ENCODE measurements at regions not wholly inside any gene's neighbourhood (a gene's known extent, or its start where the extent isn't known, plus 50 kb on each side); places are given as distances from the start of the nearest gene placed in this dataset.

- H3K9me3 ChIP-seq = no peaks in the 10 kb centered on the region
- no peak for DNase-seq
- TF ChIP-seq CTCF (IDR thresholded peaks at IDR 0.05; ENCODE audit: low read depth, low read length) = no peak
- no peak overlapping the region for H3K4me3 ChIP-seq (ENCODE audit: low read depth, low read length)
- H3K4me1 ChIP-seq = no peaks in the 10 kb centered on the region
- H3K27me3 ChIP-seq = no peaks in the 10 kb centered on the region
- no peaks in the 10 kb centered on the region for H3K36me3 ChIP-seq
Observed at GRCh38 chr1:58266242-58266641, 280.3 kb downstream of the OMA1 start.

- Histone ChIP-seq H3K27me3 (no peaks in the 10 kb centered on the region), H3K4me3 (ENCODE audit: low read depth, low read length) (no peak overlapping the region), H3K9me3 (no peaks in the 10 kb centered on the region), H3K4me1 (no peaks in the 10 kb centered on the region), H3K36me3 (no peaks in the 10 kb centered on the region)
- no peak for DNase-seq
- no peak for TF ChIP-seq CTCF (IDR thresholded peaks at IDR 0.05; ENCODE audit: low read depth, low read length)
Observed at GRCh38 chr1:58264462-58264861, 282.1 kb downstream of the OMA1 start.

GRCh38 chr1:58262702-58263101 is 283.8 kb downstream of the OMA1 start:
- no peak overlapping the region for H3K4me3 ChIP-seq (ENCODE audit: low read depth, low read length)
- TF ChIP-seq CTCF (IDR thresholded peaks at IDR 0.05; ENCODE audit: low read depth, low read length) = no peak
- H3K27me3 ChIP-seq = no peaks in the 10 kb centered on the region
- no peak for DNase-seq
- H3K4me1 ChIP-seq = no peaks in the 10 kb centered on the region
- H3K9me3 ChIP-seq = no peaks in the 10 kb centered on the region
- no peaks in the 10 kb centered on the region for H3K36me3 ChIP-seq

GRCh38 chr1:58258082-58258481 is 288.4 kb downstream of the OMA1 start:
- Histone ChIP-seq H3K4me3 (ENCODE audit: low read depth, low read length) (no peak overlapping the region), H3K36me3 (no peaks in the 10 kb centered on the region)
- TF ChIP-seq CTCF (IDR thresholded peaks at IDR 0.05; ENCODE audit: low read depth, low read length) = no peak

GRCh38 chr1:58257003-58257402 is 289.5 kb downstream of the OMA1 start:
- no peaks in the 10 kb centered on the region for H3K4me1 ChIP-seq
- no peak overlapping the region for H3K4me3 ChIP-seq (ENCODE audit: low read depth, low read length)
- H3K9me3 ChIP-seq = no peaks in the 10 kb centered on the region
- no peak for DNase-seq
- no peaks in the 10 kb centered on the region for H3K36me3 ChIP-seq
- no peak for TF ChIP-seq CTCF (IDR thresholded peaks at IDR 0.05; ENCODE audit: low read depth, low read length)
- H3K27me3 ChIP-seq = no peaks in the 10 kb centered on the region

More at GRCh38 chr1:58258082-58258481, 288.4 kb downstream of the OMA1 start:
- no peak for DNase-seq
- no peaks in the 10 kb centered on the region for H3K4me1 ChIP-seq
- H3K27me3 ChIP-seq = no peaks in the 10 kb centered on the region
- no peaks in the 10 kb centered on the region for H3K9me3 ChIP-seq

GRCh38 chr1:58256546-58256945 is 290.0 kb downstream of the OMA1 start:
- DNase-seq = no peak
- Histone ChIP-seq H3K9me3 (no peaks in the 10 kb centered on the region), H3K36me3 (no peaks in the 10 kb centered on the region), H3K4me3 (ENCODE audit: low read depth, low read length) (no peak overlapping the region), H3K4me1 (no peaks in the 10 kb centered on the region), H3K27me3 (no peaks in the 10 kb centered on the region)
- no peak for TF ChIP-seq CTCF (IDR thresholded peaks at IDR 0.05; ENCODE audit: low read depth, low read length)
